GM12878 (cell line): ENCODE measurements at regions not wholly inside any gene's neighbourhood (a gene's known extent, or its start where the extent isn't known, plus 50 kb on each side); places are given as distances from the start of the nearest gene placed in this dataset.

ENCODE experiments used
- MYC ChIP-seq: IDR thresholded peaks from 2 replicates; pipeline ENCODE4 v1.6.1; 2011; ENCODE audit warnings: mild to moderate bottlenecking, low read length, moderate library complexity, inconsistent platforms; ENCODE audit not compliant: insufficient read depth, insufficient replicate concordance, insufficient read length, severe bottlenecking
- POLR2A ChIP-seq: IDR thresholded peaks from 2 replicates; pipeline ENCODE4 v1.6.1; 2011; ENCODE audit warnings: low read depth, mild to moderate bottlenecking, low read length

- TF ChIP-seq MYC, result no peak
- TF ChIP-seq POLR2A, result no peak
These were observed 348.4 kb downstream of the RPS24 start for GRCh38 chr10:78382047-78382446.
